Stimulated activated CD4-positive, alpha-beta T cell treated with anti-CD3 and anti-CD28 coated beads, TNF-alpha, amount 100 ng/mL, for 4 hours (primary cell): ENCODE measurements at regions not wholly inside any gene's neighbourhood (a gene's known extent, or its start where the extent isn't known, plus 50 kb on each side); places are given as distances from the start of the nearest gene placed in this dataset.
"Not testable (repeated sequence)": the region's sequence is repeated elsewhere in the genome, so short reads cannot be mapped to it uniquely, and the experiment has no call there.

Source experiments
- DNase-seq, 3 experiments: peaks; one replicate each; pipeline ENCODE4 v3.0.0-alpha.2; 2020; ENCODE audit warnings: low read depth in 3 of 3

DNA sequence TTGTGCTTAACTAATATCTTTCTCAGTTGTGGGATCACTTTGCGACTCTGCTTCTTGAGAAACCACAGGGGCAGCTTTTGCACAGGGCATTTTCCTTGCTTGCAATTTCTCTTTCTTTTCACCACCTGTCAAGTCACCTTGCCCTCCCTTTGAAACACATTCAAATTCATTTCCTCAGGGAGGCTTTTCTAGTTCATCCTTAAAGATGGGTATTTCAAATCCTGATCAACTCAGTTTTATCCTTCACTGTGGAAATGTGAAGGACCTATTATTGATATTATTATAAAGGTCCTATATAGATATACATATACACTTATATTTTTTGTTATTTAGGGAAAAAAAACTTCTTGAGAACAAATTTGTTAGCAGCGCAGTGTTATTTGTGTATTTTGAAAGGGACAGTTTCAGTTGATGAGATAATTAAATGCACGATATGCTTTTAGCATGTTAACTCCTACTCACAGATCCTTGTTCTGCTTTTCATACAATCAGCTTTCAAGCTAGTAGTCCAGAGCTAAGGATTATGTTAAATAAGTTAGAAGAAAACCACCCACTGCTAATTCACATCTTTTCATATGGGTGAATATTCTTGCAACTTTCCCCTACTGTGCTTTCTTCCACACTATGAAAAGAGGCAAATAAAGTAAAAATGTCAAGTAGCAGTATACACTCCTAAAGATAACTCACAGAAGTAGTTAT lies 501.4 kb upstream of the RGS6 start:
- no peak for DNase-seq

DNA sequence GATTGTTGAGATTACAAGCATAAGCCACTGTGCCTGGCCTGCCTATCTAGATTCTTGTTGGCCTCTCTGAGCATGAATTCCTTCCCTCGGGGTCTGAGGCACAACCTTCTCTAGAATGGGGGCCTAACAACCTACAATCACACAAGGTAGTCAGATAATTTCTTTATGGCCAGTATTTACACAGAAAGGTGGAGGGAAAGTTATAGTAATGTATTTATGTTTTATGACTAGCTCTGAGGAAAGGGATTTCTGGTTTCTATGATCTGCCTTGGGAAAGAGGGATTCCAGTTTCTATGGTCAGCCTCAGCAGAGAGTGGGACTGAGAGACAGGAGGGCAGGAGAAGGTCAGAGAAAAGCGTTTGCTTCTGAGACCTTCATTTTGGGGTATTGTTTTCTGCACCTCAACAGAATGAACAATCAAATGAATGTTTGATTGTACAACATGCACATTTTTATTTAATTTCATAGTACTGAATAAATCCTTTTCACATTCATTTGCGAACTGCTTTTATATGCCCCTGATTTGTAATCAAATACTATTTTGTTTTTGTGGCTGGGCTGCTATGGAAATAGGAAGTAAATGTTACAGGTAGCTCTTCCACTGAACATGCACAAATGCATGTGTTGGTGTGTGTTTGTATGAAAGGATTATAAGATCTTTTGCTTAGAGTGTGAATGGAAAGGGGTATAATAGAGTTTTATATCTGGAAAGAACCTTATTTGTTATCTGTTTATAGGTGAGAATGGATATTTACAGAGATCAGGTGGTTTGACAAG lies 499.7 kb upstream of the RGS6 start:
- DNase-seq, result no peak

DNA sequence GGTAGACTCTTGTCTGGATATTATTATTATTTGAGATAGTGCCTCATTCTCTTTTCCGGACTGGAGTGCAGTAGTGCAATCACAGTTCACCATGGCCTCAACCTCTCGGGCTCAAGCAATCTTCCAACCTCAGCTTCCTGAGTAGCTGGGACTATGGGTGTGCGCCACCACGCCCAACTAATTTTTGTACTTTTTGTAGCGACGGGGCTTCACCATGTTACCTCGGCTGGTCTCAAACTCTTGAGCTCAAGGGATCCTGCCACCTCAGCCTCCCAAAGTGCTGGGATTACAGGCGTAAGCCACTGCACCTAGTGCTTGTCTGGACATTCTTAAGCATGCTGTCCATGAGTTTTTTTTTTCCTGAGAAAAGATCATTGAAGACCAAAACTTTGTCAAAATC lies 498.9 kb upstream of the RGS6 start:
- no peak for DNase-seq

DNA sequence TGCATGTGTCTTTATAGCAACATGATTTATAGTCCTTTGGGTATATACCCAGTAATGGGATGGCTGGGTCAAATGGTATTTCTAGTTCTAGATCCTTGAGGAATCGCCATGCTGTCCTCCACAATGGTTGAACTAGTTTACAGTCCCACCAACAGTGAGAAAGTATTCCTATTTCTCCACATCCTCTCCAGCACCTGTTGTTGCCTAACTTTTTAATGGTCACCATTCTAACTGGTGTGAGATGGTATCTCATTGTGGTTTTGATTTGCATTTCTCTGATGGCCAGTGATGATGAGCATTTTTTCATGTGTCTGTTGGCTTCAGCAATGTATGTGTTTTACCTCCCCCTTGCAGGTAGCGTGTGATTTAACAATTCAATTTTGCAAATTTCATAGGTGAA lies 496.6 kb upstream of the RGS6 start:
- not testable (repeated sequence) for DNase-seq

DNA sequence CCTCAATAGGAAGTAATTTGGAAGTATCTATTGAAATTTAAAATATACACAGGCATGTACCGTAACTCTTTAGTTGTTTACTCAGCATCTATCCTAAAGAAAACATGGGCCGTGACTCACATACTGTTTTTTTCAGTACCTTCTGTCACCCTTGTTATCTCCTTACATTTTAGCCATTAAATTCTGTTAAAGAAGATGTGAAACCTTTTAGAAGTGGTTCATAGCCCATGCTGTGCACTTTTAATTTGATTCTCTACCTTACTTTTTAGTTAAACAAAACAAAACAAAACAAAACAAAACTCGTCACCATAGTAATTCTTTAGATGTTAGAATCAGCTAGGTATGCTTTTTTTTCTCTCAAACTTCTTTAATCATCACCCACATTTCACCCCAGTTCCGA lies 494.4 kb upstream of the RGS6 start:
- DNase-seq, result no peak

DNA sequence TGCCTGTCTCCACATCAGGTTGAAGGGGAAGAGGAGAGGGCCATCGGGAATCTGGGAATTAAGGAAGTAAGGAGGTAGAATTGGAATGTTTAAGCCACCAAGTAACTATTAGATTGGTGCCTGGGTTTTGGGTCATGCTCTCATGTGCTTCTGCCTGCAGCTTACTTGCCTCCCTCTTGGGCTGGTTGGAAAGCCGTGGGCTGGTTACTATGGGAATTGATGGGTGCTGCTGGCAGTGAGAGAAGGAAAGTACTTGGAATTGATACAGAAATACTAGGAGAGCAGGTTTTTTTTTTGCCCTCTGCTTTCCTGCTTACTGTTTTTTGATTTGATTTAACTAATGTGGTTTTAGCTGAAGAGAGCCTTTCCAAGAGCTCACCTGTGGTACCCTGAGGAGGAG lies 493.5 kb upstream of the RGS6 start:
- no peak for DNase-seq

DNA sequence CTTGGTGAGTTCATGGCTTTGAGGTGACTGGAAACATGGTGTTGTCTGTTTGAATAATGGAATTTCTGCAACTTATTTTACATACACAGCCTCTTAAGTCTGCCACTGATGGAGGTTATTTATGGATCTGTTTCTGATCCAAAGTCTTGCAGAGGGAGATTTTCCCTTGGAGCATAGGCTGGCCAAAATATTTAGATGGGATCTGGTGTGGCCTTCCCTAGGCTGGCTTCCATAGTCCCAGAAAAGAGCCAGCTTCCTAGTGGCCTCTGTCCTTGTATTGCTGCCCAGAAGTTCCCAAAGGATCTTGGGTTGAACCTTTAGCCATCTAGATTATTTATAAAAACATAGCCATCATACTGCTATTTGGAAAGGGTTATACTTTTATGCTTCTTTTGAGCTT lies 491.1 kb upstream of the RGS6 start:
- DNase-seq, result no peak

DNA sequence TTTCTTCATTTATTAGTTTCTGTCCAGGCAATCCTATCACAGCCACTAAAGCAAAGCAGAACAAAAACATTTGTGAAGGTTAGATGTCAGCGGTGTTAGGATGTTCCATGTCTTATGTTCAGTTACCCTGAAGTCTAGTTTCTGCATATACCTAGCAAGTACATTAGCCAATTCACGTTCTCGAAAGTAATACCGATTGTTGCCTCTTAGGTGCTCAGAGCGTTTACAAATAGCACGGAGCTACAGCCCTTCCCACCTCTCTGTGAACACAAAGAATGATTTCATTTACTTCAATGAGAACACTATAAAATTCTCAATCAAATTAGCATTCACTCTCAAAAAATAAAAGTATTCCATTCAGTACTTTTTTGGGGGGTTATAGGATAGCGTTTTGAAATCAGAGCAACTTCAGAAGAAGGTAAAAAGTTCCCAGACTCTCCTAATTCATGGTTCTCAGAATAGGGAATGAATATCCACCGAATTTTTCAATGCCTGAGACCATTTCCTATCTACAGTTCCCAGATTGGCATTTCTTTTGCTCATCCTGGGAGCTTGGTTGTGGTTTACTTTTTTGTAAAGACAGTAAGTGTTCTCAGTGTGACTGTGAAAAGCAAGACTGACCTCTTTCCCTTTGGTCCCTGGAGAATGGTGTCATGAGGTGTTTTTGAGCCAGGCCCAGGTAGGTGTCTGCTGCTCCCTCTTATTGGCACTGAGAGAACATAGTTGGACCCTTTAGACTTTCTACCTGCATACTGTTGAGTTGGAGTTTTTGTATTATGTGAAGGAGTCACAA lies 488.0 kb upstream of the RGS6 start:
- no peak for DNase-seq

DNA sequence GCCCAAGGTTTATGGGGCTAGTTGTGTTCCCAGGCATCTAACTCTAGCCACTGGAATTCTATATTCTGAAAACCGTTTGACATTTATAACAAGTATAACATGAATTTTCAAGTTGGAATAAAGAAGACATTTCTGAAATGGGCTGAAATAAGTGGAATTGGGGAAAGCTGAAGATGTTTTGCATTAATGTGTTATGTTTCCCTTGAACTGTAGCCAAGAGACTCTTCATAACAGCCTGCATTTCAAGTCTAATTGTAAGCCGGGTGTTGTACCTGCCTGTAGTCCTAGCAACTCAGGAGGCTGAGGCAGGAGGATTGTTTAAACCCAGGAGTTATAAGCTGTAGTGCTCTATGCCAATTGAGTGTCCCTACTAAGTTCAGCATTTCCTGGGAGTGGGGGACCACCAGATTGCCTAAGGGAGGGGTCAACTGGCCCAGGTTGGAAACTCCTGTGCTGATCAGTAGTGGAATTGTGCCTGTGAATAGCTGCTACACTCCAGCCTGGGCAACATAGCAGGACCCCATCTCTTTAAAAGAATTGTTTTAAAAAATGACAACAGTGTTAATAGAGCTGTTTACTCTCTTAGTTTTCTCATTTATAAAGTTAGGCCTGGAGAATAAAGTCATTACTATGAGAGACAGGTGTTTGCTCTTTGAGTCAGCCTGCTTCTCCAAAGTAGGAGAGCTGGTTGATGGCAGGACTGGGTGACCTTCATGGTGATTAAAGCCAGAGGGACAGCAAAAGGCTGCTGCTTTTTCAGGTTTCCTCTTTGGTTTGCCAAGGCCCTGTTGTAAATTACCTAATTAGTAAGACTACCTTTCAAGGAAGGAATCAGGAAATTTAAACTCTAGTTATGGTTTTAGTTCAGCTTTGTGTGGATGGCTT lies 483.6 kb upstream of the RGS6 start:
- no peak for DNase-seq

DNA sequence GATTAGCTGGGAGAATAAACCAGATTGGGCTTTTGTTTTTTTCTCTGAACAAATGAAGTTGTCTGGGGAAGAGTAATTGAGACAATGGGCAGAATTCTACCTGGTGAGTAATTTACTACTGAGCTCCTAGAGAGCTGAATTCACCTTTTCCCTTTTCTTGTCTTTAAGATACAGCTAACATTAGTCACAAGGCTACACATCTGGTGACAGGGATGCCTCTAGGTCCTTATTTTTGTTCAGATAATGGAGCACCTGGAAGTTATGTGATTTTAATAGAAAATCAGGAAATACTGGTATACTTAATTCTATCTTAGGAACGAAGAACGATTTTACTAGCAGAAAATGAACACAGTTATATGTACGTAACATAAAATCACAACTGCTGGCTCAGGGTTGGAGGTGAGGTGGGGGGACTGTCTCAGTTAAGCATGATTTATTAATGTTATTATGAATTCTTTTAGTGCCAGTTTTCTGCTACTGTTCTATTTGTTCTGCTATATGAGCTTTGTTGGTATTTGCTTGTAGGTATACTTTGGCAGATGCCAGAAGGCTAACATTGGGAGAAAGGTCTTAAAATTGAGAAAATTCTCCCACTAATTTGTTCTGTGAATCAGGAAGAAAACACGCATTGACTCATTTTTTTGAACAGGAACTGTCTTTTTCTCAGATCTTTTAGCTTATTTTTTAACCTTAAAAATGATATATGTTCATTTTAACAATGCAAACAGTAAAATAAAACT lies 482.7 kb upstream of the RGS6 start:
- no peak for DNase-seq

DNA sequence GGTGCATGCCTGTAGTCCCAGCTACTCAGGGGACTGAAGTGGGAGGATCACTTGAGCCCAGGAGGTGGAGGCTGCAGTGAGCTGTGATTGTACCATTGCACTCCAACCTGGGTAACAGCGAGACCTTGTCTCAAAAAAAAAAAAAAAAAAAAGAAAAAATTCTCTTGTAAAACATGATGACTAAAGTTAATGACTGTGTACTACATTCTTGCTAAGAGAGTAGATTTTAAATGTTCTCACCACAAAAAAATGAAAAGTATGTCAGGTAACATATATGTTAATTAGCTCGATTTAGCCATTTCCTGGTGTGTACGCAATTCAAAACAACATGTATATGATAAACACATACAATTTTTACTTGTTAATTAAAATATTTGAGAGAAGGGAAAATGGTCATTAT lies 480.7 kb upstream of the RGS6 start:
- no peak for DNase-seq

DNA sequence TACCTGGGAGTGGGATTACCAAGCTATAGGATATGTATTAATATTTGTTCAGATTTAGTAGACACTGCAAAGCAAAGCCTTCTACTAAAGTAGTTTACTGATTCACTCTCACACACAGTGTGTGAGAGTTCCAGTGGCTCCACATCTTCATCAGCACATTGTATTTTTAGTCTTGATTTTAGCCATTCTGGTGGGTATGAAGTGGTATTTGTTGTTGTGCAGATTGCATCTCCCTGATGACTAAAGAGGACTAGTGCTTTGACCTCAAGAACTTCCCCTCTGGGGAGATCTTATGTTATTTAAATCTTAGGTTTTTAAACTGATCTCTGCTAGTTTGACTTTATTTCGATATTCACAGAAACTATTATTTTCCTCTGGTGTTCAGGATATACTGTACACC lies 479.7 kb upstream of the RGS6 start:
- no peak for DNase-seq

DNA sequence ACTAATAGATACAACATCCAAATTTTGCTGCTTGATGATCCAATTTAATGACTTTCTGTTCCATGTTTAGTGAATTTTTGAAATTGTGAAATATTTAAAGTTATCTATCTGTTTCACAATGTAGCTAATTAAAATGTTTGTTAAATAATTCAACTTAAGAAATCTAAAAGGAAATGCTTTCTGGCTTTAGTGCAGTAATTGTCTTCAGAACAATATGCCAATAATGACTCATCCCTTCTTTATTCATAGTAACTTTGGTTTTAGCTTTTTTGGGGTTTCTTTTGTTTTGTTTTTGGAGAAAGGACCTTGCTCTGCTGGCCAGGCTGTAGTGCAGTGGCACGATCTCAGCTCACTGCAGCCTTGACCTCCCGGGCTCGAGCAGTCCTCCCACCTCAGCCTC lies 479.2 kb upstream of the RGS6 start:
- no peak for DNase-seq

DNA sequence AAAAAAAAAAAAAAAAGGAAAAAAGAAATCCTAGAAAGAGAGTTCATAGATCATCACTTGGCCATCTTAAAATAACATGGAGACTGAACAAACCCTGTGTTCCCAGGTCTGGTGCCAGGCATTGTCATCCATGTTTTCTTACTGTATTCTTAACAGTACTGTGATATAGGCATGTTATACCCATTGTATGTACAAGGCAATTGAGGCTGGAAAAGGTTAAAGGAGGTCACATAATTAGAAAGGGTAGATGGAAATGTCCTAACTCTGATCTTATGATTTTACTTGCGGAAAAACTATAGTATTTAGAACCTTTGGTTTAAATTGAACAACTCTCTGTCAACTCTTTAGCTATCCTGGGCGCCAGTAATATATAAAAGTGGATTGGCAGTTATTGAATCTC lies 478.2 kb upstream of the RGS6 start:
- no peak for DNase-seq

DNA sequence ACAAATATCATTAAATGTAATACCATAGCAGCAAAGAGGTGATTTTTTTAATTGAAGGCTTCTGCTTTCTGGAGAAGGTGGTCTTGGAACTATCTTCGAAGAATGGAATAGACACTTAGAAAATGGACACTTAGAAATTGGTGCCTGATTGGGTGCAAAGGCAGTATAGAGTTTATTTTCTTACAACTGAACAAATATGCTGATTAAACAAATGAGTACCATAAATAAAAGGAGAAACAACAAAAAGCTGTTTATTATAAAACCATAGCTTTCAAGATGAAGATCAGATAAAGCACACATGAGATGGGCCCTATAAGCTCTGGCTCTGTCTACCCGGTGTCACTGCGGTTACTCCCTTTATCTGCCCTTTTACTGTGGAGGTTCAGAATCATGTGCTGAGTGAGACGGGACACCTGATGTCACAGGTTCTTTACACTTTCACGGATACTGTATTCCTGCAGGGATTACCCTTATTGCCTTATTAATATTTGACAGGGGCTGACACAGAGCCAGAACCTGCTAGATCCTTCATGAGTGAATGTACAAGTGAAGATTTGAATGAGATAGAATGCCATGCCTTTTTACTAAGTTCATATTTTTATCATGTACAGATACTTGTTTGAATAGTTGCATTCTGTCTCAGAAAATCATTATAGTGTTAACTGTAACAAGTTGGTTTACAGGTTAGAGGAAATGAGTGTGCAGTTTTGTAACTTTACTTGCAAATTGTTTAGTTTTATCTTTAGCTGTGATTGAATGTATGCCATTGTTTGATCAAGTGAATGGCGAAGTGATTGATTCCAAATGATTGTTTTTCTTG lies 477.5 kb upstream of the RGS6 start:
- no peak for DNase-seq

DNA sequence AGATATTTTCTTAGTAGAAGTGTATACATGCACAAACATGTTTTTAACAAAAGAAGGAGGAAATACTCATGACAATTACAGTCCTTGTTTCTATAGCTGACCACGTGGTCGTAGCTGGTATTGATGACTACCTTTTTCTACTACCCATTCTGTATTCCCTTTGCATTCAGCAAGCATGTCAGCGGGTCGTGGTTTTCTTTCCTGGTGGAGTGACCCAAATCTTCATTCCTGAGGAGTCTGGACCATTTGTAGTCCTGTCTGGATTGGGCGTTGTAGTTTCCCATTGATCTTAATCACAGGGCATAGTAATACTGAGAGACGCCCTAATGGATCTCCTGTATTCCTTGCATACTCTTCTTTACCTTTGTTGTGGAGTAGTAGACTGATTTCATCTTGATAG lies 472.1 kb upstream of the RGS6 start:
- DNase-seq, result no peak

DNA sequence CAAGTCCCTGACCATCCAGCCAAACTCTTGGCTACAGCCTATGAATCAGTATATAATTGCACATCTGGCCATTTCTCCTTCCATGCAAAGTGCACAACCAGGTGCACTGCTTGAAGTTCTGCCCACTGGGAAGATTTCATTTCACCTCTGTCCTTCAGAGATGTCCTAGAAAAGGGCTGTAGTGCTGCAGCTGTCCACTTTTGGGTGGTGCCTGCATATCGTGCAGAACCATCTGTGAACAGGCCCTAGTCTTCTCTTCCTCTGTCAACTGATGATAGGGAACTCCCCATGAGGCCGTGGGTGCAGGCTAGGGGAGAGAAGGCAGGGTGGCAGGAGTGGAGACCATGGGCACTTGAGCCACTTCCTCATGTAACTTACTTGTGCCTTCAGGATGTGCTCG lies 470.6 kb upstream of the RGS6 start:
- not testable (repeated sequence) for DNase-seq

DNA sequence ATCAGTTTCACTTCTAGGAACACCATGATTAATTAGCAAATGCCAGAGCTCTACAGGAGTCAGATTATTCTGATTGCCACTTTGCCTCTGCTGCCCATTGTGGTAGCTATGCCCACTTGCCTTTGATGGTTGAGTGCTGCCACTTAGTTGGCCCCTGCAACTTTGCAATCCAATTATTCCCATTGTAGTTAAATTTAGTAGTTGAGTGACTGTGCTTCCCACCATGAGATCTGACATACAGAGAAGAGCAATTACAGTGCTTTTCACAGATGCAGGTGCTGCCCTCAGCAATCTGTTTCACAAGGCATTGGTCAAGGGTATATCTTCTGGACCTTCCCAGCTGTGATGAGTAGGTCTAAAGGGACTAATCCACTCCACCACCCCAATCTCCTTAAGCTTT lies 468.4 kb upstream of the RGS6 start:
- no peak for DNase-seq

DNA sequence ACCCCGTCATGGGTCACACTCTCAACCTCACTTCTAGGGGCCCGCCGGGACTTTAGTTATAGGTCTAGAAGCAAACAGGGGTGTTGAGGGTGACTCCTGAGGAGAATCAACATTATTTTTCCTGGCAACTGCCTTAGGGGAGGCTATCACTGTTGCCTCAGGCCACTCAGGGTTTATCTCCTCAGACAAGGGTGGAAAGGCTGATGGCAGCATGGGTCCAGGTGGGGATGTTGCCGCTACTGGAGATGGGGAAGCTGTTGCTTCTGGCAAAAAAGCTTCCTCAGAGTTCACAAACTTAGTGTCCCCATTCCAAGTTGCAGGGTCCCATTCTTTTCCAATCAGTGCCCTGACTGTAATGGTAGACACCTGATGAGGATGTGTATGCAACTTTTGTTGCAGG lies 467.4 kb upstream of the RGS6 start:
- DNase-seq, result no peak

DNA sequence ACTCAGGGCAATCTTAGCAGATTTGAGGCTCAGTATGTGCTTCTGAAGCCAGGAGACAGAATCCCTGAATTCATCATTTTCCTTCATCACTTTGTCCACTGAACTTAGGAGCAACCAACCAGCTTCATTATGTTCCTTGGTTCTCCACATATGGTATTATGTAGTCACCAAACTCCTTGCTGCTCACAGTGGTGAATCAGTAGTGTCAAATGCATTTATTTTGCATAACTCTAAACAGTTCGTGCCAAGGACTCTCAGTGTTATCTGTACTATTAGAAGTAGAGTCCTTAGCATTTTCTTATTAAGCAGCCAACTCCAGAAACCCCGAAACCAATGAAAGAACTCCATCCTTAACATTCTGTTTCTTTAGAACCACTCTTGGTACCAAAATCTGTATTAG lies 466.9 kb upstream of the RGS6 start:
- no peak for DNase-seq
